ENCODE measurements at regions not wholly inside any gene's neighbourhood (a gene's known extent, or its start where the extent isn't known, plus 50 kb on each side); places are given as distances from the start of the nearest gene placed in this dataset.

- H3K4me3 ChIP-seq: no peak overlapping the region
- H3K4me1 ChIP-seq (ENCODE audit: insufficient read depth): no peaks in the 10 kb centered on the region
- no peak overlapping the region for H3K4me3 Mint-ChIP-seq
- H3K27me3 Mint-ChIP-seq (ENCODE audit: insufficient read depth, low read depth, poor library complexity): peaks cover 8% of the 10 kb centered on the region
- no peaks in the 10 kb centered on the region for H3K4me1 Mint-ChIP-seq
- H3K36me3 ChIP-seq (ENCODE audit: insufficient read depth): no peaks in the 10 kb centered on the region
- ATAC-seq (peak; percentile 54; the same call in 2 of the 3 replicates), DNase-seq (ENCODE audit: low spot score) (peak; percentile 25)
- H3K36me3 Mint-ChIP-seq (ENCODE audit: low read depth): no peaks in the 10 kb centered on the region
- no peaks in the 10 kb centered on the region for H3F3A ChIP-seq (replicated peaks; ENCODE audit: low read depth)
- no peaks in the 10 kb centered on the region; the same call in 2 of the 3 replicates for H3K9me3 Mint-ChIP-seq
- H3K27me3 ChIP-seq (ENCODE audit: insufficient read depth): no peaks in the 10 kb centered on the region
- H3K4me2 ChIP-seq: no peak overlapping the region
- TF ChIP-seq EZH2 (IDR thresholded peaks at IDR 0.05; ENCODE audit: low read depth, unreplicated experiment): no peak
- no peak for TF ChIP-seq ETS1 (IDR thresholded peaks at IDR 0.05)
- TF ChIP-seq ZNF462 (CRISPR knock-in tag; IDR thresholded peaks at IDR 0.05): no peak
- TF ChIP-seq CTCF (conservative IDR thresholded peaks at IDR 0.05; ENCODE audit: low read depth in 2 of 2): peak; percentile 14 to 24; a peak in 2 of 4 replicates
- H3K79me2 ChIP-seq (replicated peaks; ENCODE audit: insufficient read depth): no peaks in the 10 kb centered on the region
- H3K9me2 ChIP-seq (ENCODE audit: insufficient read depth): no peaks in the 10 kb centered on the region
- no peaks in the 10 kb centered on the region for H4K20me1 ChIP-seq (replicated peaks; ENCODE audit: insufficient read depth)
- no peak overlapping the region for H2AFZ ChIP-seq
- no peak overlapping the region; the same call in 1 of the 2 replicates for H3K27ac Mint-ChIP-seq
- H3K27ac ChIP-seq (ENCODE audit: low read depth): no peak overlapping the region
These were observed 596.7 kb downstream of the PDCD6IP start for GRCh38 chr3:34394978-34395748.

All from GM23338 (cell line).